Stimulated activated naive CD8-positive, alpha-beta T cell treated with anti-CD3 and anti-CD28 coated beads, Interleukin-15, amount 100 ng/mL, for 72 hours (primary cell): ENCODE measurements at regions not wholly inside any gene's neighbourhood (a gene's known extent, or its start where the extent isn't known, plus 50 kb on each side); places are given as distances from the start of the nearest gene placed in this dataset.
"Not testable (repeated sequence)": the region's sequence is repeated elsewhere in the genome, so short reads cannot be mapped to it uniquely, and the experiment has no call there.

Experiments used
- ATAC-seq: fragments of 150-1000 bp; cut with Tn5 transposase; 2 replicates; pipeline ENCODE4 v1.10.0; 2021; ENCODE audit warnings: mild to moderate bottlenecking, moderate library complexity
- DNase-seq, 2 donors: peaks; one replicate each; pipeline ENCODE4 v3.0.0; 2021 to 2022
- H3K27ac Mint-ChIP-seq, 2 donors: one replicate each; pipeline ENCODE4 v1.8.0; 2022; ENCODE audit warnings: mild to moderate bottlenecking in 2 of 2, mixed read lengths in 2 of 2, moderate library complexity in 2 of 2
- H3K27me3 Mint-ChIP-seq: one replicate; pipeline ENCODE4 v1.8.0; 2022; ENCODE audit warnings: mixed read lengths
- H3K4me1 Mint-ChIP-seq: one replicate; pipeline ENCODE4 v1.8.0; 2022; ENCODE audit warnings: mild to moderate bottlenecking, mixed read lengths
- H3K4me3 Mint-ChIP-seq, 2 donors: one replicate each; pipeline ENCODE4 v1.8.0; 2022; ENCODE audit warnings: mild to moderate bottlenecking in 2 of 2, mixed read lengths in 2 of 2, moderate library complexity in 1 of 2
- H3K9me3 Mint-ChIP-seq, 2 donors: one replicate each; pipeline ENCODE4 v1.8.0; 2022; ENCODE audit warnings: mixed read lengths in 2 of 2

DNA sequence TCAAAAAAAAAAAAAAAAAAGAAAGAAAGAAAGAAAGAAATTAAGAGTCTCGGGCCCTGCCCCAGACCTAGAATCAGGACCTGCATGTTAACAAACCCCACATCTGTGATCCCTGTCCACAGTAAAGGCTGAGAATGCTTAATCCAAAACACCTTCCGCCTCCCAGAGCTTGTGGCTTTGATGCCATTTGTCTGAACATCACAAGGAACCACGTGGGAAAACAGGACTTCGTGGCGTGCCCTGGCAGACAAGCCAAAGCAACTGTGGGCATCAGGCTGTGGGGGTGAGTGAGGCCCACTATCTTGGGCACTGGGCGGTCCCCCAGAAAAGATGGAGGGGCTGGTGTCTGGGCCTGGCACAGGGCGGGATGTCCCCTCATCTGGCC is 173.4 kb upstream of the CIBAR2 start:
- no peak overlapping the region for H3K4me3 Mint-ChIP-seq
- H3K27me3 Mint-ChIP-seq = no peaks in the 10 kb centered on the region
- no peaks in the 10 kb centered on the region for H3K9me3 Mint-ChIP-seq

DNA sequence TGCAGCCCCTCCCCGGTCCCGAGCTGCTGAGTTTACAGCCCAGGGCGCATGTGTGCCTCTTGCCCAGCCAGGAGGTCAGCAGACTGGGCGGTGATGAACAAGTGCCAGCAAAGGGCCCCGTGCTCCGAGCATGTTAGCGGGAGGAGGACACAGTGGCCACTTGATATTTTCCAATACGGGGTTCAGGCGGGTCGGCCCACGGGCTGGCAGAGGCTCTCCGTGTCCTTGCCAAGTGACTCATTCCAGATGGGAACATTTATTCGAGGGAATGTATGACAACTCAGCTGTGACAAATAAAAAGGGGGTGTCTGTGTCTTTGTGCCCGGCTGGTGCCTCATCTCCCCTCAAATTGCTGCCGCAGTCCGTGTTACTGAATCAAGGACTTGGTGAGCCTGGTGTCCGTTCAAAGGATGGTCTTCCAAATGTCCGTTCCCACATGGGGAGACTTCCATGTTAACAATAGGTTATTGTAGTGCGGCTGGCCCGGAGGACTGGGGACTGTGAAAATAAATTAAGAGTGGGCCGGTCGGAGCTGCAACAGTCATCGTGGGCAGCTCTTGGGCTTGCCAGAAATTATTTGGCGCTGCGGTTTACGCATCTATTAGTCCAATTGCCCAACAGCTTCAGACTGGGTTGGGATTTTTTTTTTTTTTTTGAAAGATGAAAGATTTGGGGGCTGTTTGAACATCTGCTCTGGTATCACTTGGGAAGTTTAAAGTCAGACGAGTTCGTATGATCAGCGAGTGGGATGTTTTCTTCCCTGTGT is 174.0 kb upstream of the CIBAR2 start:
- no peaks in the 10 kb centered on the region for H3K4me1 Mint-ChIP-seq
- H3K27ac Mint-ChIP-seq = peak overlapping the region in 1 of 2 donors; percentile 80
- ATAC-seq (no peak), DNase-seq (no peak)
- H3K4me3 Mint-ChIP-seq = no peak overlapping the region
- no peaks in the 10 kb centered on the region for H3K27me3 Mint-ChIP-seq
- H3K9me3 Mint-ChIP-seq = no peaks in the 10 kb centered on the region

More for the DNA sequence above, 173.4 kb upstream of the CIBAR2 start:
- no peak for DNase-seq
- Mint-ChIP-seq H3K4me1 (no peaks in the 10 kb centered on the region), H3K27ac (no peak overlapping the region)
- ATAC-seq = no peak

GRCh38 chr16:85286951-85287814 is 174.9 kb upstream of the CIBAR2 start:
- Mint-ChIP-seq H3K4me3 (no peak overlapping the region), H3K4me1 (no peaks in the 10 kb centered on the region), H3K9me3 (no peaks in the 10 kb centered on the region), H3K27ac (peak overlapping the region in 1 of 2 donors; percentile 79), H3K27me3 (no peaks in the 10 kb centered on the region)
- ATAC-seq = no peak
- DNase-seq = no peak

- H3K4me3 Mint-ChIP-seq, H3K27ac Mint-ChIP-seq, H3K27me3 Mint-ChIP-seq, DNase-seq, H3K9me3 Mint-ChIP-seq, ATAC-seq, H3K4me1 Mint-ChIP-seq: not testable (repeated sequence)
These were observed 175.5 kb upstream of the CIBAR2 start for GRCh38 chr16:85287815-85288109.

DNA sequence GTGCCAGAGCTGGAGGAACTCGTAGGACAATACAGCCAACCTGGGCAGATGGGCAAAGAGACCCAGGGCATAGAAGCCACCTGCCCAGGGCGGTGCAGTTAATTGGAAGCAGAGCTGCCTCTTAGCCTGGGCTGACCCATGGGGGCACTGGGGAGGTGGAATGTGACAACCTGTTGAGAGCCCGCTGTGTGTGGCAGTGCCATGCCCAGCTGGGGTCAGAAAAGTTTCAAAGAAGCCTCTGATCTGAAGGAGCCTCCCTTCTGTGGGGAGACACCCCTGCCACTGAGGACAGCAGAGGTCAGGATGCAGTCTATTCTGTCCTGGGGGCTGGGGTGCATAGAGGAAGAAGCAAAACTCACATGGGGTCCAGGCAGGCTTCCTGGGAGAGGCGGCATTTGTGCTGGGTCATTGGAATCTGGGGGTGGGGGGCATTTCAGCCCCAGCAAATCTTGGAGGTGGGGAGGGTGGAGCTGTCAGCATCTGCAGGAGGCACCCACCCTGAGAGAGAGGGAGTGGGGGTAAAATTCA is 176.1 kb upstream of the CIBAR2 start:
- Mint-ChIP-seq H3K27me3 (no peaks in the 10 kb centered on the region), H3K4me1 (no peaks in the 10 kb centered on the region), H3K4me3 (no peak overlapping the region), H3K9me3 (no peaks in the 10 kb centered on the region), H3K27ac (no peak overlapping the region)
- ATAC-seq = no peak
- no peak for DNase-seq

DNA sequence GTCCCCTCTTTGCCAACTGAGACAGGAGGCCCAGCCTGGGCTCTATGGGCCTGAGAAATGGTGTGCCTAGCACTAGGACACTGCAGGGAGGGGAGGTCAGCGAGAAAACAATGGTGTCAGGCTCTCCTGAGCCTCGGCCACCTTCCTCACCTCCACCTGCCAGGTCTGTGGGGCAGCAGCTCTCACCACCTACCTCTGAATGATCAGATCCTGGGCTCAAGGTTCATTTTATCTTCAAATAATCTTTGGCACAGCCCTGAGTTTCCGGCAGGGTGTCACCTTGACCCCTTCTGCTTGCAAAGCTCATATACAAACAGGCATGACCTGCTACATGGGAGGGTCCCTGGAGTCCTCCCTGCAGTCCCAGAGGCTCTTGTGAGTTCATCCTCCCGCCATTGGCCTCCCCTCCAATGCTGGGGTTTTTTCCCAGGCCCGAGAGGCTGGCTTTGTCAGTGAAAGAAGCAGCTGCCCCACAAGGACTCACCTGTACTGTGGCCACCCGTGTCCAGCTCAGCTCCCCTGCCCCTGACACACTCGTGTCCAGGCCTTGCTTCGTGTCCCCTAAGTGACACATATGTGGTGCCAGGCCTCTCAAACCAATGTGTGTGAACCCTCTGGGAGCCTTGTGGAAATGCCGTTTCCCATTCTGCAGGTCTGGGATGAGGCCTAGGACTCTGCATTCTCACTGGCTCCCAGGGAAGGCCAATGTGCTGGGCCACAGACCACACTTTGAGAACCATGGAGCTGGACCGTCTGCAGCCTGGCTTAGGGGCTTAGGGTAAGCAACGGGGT is 176.8 kb upstream of the CIBAR2 start:
- ATAC-seq (no peak), DNase-seq (no peak)
- Mint-ChIP-seq H3K27ac (peak overlapping the region in 1 of 2 donors; percentile 42), H3K4me3 (no peak overlapping the region), H3K27me3 (no peaks in the 10 kb centered on the region), H3K4me1 (no peaks in the 10 kb centered on the region), H3K9me3 (no peaks in the 10 kb centered on the region)

DNA sequence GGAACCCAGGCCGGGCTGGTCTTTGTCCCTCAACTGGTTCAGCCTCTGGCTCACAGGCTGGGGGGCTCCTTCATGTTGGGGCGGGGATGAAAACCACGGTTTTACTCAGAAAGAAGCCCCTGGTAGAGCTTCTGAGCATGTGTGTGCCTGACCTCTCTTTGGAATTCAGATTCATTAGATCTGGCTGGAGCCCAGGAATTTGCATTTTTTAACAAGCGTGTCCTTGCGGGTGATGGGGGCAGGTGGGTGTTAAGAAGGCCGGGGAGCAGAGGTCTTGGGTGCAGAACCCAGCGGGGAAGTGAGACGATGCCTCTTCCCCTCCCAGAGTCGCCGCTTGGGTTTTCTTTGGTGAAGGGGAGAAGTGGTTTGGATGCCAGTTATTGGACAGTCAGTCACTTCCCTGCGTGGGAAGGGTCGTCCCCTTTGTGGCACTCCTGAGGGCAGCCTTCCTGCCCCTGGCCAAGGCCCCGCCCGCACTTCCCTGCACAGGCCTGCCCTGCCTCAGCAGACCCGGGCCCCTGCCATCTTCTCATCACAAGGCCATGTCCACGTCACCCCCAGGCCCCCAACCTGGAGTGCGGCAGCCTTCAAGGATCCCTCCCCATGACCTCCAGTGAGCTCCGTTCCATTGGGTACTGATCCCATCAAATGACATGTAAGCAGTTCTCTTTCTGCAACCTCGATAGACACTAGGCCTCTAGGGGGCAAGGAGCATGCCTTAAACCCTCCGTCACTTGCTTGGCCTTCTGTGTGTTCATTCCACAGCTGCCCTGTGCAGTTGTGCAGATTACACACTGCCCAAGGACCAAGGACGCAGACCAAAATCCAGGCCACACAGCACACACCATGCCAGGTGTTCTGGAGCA is 177.7 kb upstream of the CIBAR2 start:
- Mint-ChIP-seq H3K4me1 (no peaks in the 10 kb centered on the region), H3K27me3 (no peaks in the 10 kb centered on the region), H3K4me3 (no peak overlapping the region), H3K9me3 (no peaks in the 10 kb centered on the region), H3K27ac (peak overlapping the region in 1 of 2 donors; percentile 42)
- no peak for ATAC-seq
- no peak for DNase-seq

DNA sequence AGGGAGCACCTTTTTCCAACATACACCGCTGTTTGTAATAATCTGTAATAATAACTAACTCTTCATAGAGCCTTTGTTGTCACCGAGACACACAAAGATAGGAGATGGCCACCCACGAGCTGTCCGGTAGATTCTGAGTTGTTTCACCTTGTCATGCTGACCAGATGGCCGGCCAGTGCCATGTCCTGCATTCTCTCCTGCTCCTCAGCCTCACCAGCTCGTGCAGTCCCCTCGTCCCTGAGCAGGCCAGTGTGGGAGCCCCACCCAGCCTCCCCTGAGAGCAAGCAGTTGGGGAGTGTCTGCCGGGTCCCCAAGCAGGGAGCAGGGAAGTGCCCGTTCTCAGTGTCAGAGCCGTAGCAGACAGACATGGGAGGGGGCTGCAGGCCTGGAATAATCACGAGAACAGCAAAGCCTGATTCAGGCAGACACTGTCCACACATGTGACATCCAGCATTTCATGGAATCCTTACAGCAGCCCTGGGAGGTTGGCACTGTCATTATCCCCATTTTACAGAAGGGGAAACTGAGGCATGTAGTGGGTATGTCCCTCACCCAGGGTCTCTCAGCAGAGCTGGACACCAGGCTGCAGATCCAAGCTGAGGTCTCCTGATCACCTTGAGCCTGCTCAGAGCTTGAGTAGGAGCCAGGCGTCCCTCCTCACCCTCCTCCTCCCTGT is 178.5 kb upstream of the CIBAR2 start:
- no peaks in the 10 kb centered on the region for H3K4me1 Mint-ChIP-seq
- peak overlapping the region in 1 of 2 donors; percentile 38 for H3K27ac Mint-ChIP-seq
- H3K9me3 Mint-ChIP-seq = no peaks in the 10 kb centered on the region
- no peak for DNase-seq
- ATAC-seq = no peak
- H3K27me3 Mint-ChIP-seq = no peaks in the 10 kb centered on the region
- no peak overlapping the region for H3K4me3 Mint-ChIP-seq

DNA sequence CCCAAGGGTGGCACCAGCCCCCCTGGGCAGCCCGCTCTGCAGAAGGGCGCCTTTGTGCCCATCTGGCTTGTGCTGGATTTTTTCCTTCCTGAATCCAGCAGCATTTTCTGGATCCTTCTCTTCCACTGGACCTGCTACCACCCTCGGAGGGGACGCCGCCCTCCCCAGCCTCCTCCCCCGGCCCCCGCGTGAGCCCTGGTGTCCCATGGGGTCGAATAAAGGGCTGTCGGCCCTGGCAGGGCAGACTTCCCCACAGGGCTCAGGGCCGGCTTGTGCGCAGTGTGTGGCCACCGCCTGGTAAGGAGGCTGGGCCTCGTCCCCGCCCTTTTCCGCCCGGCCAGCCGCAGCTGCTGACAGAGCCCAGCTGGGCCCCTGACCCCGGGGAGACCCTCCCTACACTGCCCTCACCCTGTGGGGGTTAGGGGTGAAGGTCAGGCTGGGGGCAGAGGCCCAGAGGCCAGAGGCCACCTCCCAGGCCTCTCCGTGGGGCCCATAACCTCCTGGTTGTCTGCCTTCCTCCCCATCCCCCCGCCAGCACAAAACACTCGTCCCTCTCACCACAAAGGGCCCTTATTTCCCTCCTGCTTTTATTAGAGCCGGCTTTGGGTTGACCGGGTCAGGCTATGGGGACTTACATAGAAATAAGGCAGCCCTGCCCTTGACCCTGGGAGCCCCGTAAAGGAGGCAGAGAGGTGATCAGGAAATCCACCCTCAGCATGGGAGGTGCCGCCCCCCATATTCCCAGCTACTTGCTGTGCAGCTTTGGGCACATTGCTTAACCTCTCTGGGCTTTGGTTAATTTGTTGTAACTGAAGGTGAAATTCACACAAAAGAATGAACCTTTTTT is 179.3 kb upstream of the CIBAR2 start:
- Mint-ChIP-seq H3K9me3 (no peaks in the 10 kb centered on the region), H3K27ac (no peak overlapping the region), H3K27me3 (no peaks in the 10 kb centered on the region), H3K4me3 (no peak overlapping the region), H3K4me1 (no peaks in the 10 kb centered on the region)
- ATAC-seq = peak; percentile 24
- DNase-seq = no peak

GRCh38 chr16:85293458-85293857 is 181.2 kb upstream of the CIBAR2 start:
- Mint-ChIP-seq H3K27me3 (no peaks in the 10 kb centered on the region), H3K4me1 (no peaks in the 10 kb centered on the region), H3K9me3 (no peaks in the 10 kb centered on the region), H3K27ac (no peak overlapping the region), H3K4me3 (no peak overlapping the region)
- DNase-seq (no peak), ATAC-seq (no peak)

- Mint-ChIP-seq H3K27ac (no peak overlapping the region), H3K4me1 (no peaks in the 10 kb centered on the region), H3K4me3 (no peak overlapping the region), H3K9me3 (no peaks in the 10 kb centered on the region), H3K27me3 (no peaks in the 10 kb centered on the region)
- no peak for ATAC-seq
- no peak for DNase-seq
These were observed 181.8 kb upstream of the CIBAR2 start for GRCh38 chr16:85293904-85294642.

GRCh38 chr16:85294810-85295508 is 182.7 kb upstream of the CIBAR2 start:
- Mint-ChIP-seq H3K4me1 (no peaks in the 10 kb centered on the region), H3K9me3 (no peaks in the 10 kb centered on the region), H3K4me3 (no peak overlapping the region), H3K27me3 (no peaks in the 10 kb centered on the region), H3K27ac (peak overlapping the region in 1 of 2 donors; percentile 48)
- ATAC-seq (no peak), DNase-seq (no peak)
